ENCODE measurements at regions not wholly inside any gene's neighbourhood (a gene's known extent, or its start where the extent isn't known, plus 50 kb on each side); places are given as distances from the start of the nearest gene placed in this dataset.
"Not testable (repeated sequence)": the region's sequence is repeated elsewhere in the genome, so short reads cannot be mapped to it uniquely, and the experiment has no call there.

- no peak for TF ChIP-seq CTCF (IDR thresholded peaks at IDR 0.05; ENCODE audit: insufficient read depth, low read length)
- DNase-seq (ENCODE audit: low read depth) = no peak
- H3K4me3 ChIP-seq (ENCODE audit: low read depth, low read length) = no peak overlapping the region
These were observed 1418.7 kb downstream of the GRIK2 start for GRCh38 chr6:102812242-102812641.

- not testable (repeated sequence) for H3K4me3 ChIP-seq (ENCODE audit: low read depth, low read length); DNase-seq (ENCODE audit: low read depth)
These were observed 1415.5 kb downstream of the GRIK2 start for GRCh38 chr6:102808944-102809505.

- TF ChIP-seq CTCF (IDR thresholded peaks at IDR 0.05; ENCODE audit: insufficient read depth, low read length) = no peak
- no peak for DNase-seq (ENCODE audit: low read depth)
- no peak overlapping the region for H3K4me3 ChIP-seq (ENCODE audit: low read depth, low read length)
These were observed 1405.5 kb downstream of the GRIK2 start for GRCh38 chr6:102799051-102799450.

- H3K4me3 ChIP-seq (ENCODE audit: low read depth, low read length) = no peak overlapping the region
- DNase-seq (ENCODE audit: low read depth) = no peak
- TF ChIP-seq CTCF (IDR thresholded peaks at IDR 0.05; ENCODE audit: insufficient read depth, low read length) = no peak
These were observed 1405.1 kb downstream of the GRIK2 start for GRCh38 chr6:102798636-102799035.

GRCh38 chr6:102793752-102794151 is 1400.2 kb downstream of the GRIK2 start:
- DNase-seq (ENCODE audit: low read depth) = no peak
- TF ChIP-seq CTCF (IDR thresholded peaks at IDR 0.05; ENCODE audit: insufficient read depth, low read length) = no peak
- H3K4me3 ChIP-seq (ENCODE audit: low read depth, low read length) = no peak overlapping the region

GRCh38 chr6:102774326-102774725 is 1380.8 kb downstream of the GRIK2 start:
- TF ChIP-seq CTCF (IDR thresholded peaks at IDR 0.05; ENCODE audit: insufficient read depth, low read length) = no peak

GRCh38 chr6:102773636-102774035 is 1380.1 kb downstream of the GRIK2 start:
- H3K4me3 ChIP-seq (ENCODE audit: low read depth, low read length) = no peak overlapping the region
- no peak for TF ChIP-seq CTCF (IDR thresholded peaks at IDR 0.05; ENCODE audit: insufficient read depth, low read length)
- no peak for DNase-seq (ENCODE audit: low read depth)

More at GRCh38 chr6:102774326-102774725, 1380.8 kb downstream of the GRIK2 start:
- no peak overlapping the region for H3K4me3 ChIP-seq (ENCODE audit: low read depth, low read length)
- DNase-seq (ENCODE audit: low read depth) = no peak
